H1 (cell line): ENCODE measurements at regions not wholly inside any gene's neighbourhood (a gene's known extent, or its start where the extent isn't known, plus 50 kb on each side); places are given as distances from the start of the nearest gene placed in this dataset.

Experiments used
- YY1 ChIP-seq: IDR thresholded peaks from 2 replicates; pipeline ENCODE4 v1.6.1; 2011; ENCODE audit warnings: low read depth, mild to moderate bottlenecking, low read length
- TF ChIP-seq, protein P1 (sequence below): IDR thresholded peaks from 2 replicates; pipeline ENCODE4 v1.6.1; 2012; ENCODE audit warnings: inconsistent platforms

DNA sequence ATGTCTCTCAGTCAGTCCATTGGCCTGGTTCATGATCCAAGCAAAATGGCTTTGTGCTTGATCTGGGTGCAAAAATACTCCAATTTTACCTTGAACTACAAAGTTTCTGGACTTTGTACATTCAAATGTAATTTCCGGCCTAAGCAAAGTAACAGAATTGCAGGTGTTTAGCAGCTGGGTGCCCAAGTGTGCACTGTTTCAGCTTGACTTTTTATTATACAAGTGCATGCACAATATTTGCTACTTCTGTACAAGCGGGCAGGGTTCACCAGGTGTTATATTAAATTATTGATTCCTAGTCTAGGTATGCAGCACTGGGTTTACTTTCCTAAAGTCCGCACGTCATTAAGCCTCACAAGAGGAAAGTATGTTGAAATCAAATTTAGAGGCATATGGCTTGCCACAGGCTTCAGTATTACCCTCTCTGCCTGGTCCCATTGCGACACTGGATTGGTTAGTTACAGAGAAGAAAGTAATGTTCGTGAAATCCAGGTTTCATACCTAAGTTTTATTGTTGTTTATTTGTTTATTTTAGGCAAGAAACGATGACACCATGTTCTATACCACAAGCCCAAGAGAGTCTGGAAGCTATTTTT lies 376.9 kb upstream of the CTSO start:
- TF ChIP-seq, protein P1, sequence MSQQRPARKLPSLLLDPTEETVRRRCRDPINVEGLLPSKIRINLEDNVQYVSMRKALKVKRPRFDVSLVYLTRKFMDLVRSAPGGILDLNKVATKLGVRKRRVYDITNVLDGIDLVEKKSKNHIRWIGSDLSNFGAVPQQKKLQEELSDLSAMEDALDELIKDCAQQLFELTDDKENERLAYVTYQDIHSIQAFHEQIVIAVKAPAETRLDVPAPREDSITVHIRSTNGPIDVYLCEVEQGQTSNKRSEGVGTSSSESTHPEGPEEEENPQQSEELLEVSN = no peak
- TF ChIP-seq YY1 = no peak
